Natural killer cell treated with Interleukin-12 subunit alpha and Interleukin-12 subunit beta and Interleukin-15 and Interleukin-18, amount 100 ng/mL, for 72 hours (primary cell): ENCODE measurements at regions not wholly inside any gene's neighbourhood (a gene's known extent, or its start where the extent isn't known, plus 50 kb on each side); places are given as distances from the start of the nearest gene placed in this dataset.

Experiments used
- ATAC-seq, 2 donors: fragments of 150-1000 bp; cut with Tn5 transposase in 1 of 2; sonication (Bioruptor Pico), chemical (Tn5 transposase) in 1 of 2; 2 replicates each; pipeline ENCODE4 v1.10.0; 2021
- DNase-seq: peaks from one replicate; pipeline ENCODE4 v3.0.0; 2022; ENCODE audit warnings: low spot score
- H3K27ac Mint-ChIP-seq, 2 donors: 1 replicate in 1 of 2; 2 replicates in 1 of 2; pipeline ENCODE4 v1.8.0; 2022; ENCODE audit warnings: mixed read lengths in 2 of 2, mild to moderate bottlenecking in 1 of 2, moderate library complexity in 1 of 2
- H3K27me3 Mint-ChIP-seq, 2 donors: 1 replicate in 1 of 2; 2 replicates in 1 of 2; pipeline ENCODE4 v1.8.0; 2022; ENCODE audit warnings: mixed read lengths in 2 of 2
- H3K36me3 Mint-ChIP-seq: one replicate; pipeline ENCODE4 v1.8.0; 2022; ENCODE audit warnings: mixed read lengths
- H3K4me1 Mint-ChIP-seq, 2 donors: 1 replicate in 1 of 2; 2 replicates in 1 of 2; pipeline ENCODE4 v1.8.0; 2022; ENCODE audit warnings: low read depth in 2 of 2, mixed read lengths in 2 of 2, mild to moderate bottlenecking in 1 of 2
- H3K4me3 Mint-ChIP-seq: one replicate; pipeline ENCODE4 v1.8.0; 2022; ENCODE audit warnings: mixed read lengths
- H3K9me3 Mint-ChIP-seq: 2 replicates; pipeline ENCODE4 v1.8.0; 2022; ENCODE audit warnings: mixed read lengths

DNA sequence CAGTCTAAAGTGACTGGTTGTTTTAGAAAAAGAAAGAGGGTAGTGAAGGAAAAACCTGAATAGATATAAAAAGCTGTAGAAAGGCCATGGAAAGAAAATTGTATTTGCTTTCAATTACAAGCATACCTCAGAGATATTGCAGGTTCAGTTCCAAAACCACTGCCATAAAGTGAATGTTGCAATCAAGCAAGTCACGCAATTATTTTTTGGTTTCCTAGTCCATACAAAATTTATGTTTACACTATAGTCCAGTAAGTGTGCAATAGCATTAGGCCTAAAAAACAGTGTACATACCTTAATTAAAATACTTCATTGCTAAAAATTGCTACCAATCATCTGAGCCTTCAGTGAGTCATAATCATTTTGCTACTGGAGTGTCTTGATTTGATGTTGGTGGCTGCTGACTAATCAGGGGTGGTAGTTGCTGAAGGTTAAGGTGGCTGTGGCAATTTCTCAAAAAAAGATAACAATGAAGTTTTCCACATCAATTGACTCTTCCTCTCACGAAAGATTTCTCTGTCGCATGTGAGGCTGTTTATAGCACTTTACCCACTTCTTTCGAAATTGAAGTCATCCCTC lies 2003.8 kb upstream of the PIK3C3 start:
- Mint-ChIP-seq H3K36me3 (no peaks in the 10 kb centered on the region), H3K27ac (no peak overlapping the region), H3K4me1 (no peaks in the 10 kb centered on the region), H3K4me3 (no peak overlapping the region), H3K27me3 (no peaks in the 10 kb centered on the region), H3K9me3 (peaks cover 4% of the 10 kb centered on the region)
- ATAC-seq, result no peak
- DNase-seq, result no peak

DNA sequence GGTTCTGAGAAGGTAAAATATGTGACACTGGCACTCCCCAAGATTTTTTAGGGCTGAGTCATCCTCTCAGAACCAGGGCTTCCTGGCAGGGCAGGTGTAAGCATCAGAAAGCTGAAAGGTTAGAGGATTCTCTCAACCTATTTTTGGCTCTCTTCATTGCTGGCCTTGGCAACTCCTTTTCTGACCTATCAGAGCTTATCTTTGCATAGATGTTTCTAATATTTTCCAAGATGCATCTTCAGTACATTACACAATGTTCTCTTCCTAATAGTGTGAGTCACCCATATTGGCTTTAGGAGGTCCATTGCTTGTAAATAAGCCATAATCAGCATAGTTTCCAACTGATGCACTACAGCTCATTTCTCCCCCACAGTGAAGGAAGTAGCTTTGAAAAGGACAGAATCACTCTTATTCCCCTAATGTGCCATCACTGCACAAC lies 2008.4 kb upstream of the PIK3C3 start:
- H3K27ac Mint-ChIP-seq, result no peak overlapping the region
- peaks cover 5% of the 10 kb centered on the region for H3K36me3 Mint-ChIP-seq
- no peaks in the 10 kb centered on the region for H3K27me3 Mint-ChIP-seq
- peaks cover 6% of the 10 kb centered on the region for H3K9me3 Mint-ChIP-seq
- no peaks in the 10 kb centered on the region for H3K4me1 Mint-ChIP-seq
- no peak overlapping the region for H3K4me3 Mint-ChIP-seq
- ATAC-seq (no peak), DNase-seq (no peak)

DNA sequence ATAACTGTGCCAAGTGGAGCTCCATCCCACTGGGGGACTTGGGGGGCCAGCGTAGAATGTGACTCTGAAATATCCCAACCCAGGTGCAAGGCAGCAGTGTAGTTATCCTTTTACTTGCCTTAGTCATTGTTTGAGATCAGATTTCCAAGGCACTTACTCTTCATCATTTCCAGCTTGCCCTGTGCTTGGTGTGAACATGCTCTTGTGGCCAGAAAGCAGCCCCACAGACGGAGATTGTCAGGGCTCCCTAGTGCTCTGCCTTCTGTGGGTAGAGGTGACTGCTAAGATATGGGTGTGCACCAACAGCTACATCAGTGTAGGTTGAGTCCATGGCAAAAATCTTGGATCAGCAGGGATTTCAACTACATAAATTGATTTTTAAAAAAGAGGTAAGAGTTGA lies 2010.0 kb upstream of the PIK3C3 start:
- H3K27ac Mint-ChIP-seq, result no peak overlapping the region

DNA sequence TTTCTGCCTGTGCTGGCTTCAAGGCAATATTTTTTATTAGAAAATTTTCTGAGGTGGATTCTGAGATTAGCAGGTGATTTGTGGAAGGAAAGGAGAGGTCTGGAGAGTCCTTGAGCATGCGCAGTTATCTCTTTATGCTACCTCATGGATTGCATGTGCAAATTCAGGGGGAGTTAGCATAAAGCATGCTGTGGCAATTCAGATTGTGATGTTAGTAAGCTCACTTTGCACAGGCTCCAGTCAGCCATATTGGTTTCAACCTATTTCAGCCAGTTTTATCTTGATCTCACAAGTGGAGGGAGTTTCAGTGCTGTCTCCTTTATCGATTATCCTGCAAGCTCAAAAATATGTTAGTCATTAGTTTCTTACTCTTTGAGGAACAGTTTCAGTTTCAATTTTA lies 2012.3 kb upstream of the PIK3C3 start:
- Mint-ChIP-seq H3K27ac (no peak overlapping the region), H3K36me3 (peaks cover 10% of the 10 kb centered on the region), H3K27me3 (no peaks in the 10 kb centered on the region), H3K4me1 (no peaks in the 10 kb centered on the region), H3K9me3 (peaks cover 10% of the 10 kb centered on the region), H3K4me3 (no peak overlapping the region)
- ATAC-seq (no peak), DNase-seq (no peak)

More for the DNA sequence above, 2010.0 kb upstream of the PIK3C3 start:
- Mint-ChIP-seq H3K4me1 (no peaks in the 10 kb centered on the region), H3K36me3 (peaks cover 5% of the 10 kb centered on the region), H3K9me3 (peaks cover 6% of the 10 kb centered on the region), H3K27me3 (no peaks in the 10 kb centered on the region), H3K4me3 (no peak overlapping the region)
- ATAC-seq (no peak), DNase-seq (no peak)

DNA sequence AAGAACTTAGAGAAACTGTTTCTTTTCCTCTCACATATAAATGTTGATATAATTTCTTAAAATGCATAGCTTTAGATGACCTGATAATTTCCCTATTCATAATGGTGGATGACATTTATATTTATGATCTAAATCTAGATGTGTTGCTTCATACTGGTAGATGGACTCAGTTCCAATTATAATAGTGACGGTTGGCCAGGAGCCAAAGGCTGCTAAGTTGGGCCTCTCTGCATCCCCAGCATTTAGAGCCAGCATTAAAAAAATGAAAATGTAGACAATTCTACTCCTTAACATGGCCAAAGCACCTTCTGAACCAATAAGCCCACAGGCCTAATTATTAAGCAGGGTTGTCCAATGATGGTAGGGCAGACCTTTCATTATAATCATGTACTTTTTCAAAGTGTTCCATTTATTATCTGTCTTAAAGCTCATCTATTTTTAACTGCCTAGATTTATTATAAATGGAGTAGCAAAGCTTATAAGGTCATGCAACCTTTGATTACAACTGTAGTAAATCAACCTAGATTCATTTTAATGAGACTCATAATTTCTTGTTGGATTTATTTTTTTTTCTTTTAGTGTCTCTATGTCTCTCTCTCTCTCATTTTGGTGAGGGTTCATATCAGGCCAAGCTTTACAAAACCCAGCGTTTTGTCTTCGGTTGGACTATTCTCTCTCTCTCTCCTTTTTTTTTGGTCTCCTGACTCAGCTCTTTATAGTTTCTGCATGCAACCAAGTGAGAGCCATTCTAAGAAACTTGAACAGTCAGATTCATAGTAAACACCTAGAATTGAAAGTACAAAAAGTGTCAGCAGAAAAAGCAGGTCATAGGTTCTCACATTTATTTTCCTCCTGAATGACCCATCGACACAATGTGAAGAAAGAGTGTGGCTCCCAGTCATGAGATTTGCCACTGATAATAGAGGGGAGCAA lies 2016.1 kb upstream of the PIK3C3 start:
- no peaks in the 10 kb centered on the region for H3K27me3 Mint-ChIP-seq
- no peak overlapping the region for H3K27ac Mint-ChIP-seq
- no peak for DNase-seq
- H3K4me3 Mint-ChIP-seq, result no peak overlapping the region
- H3K36me3 Mint-ChIP-seq, result peaks cover 12% of the 10 kb centered on the region
- no peaks in the 10 kb centered on the region for H3K4me1 Mint-ChIP-seq
- H3K9me3 Mint-ChIP-seq, result peaks cover 10% of the 10 kb centered on the region
- ATAC-seq, result no peak

DNA sequence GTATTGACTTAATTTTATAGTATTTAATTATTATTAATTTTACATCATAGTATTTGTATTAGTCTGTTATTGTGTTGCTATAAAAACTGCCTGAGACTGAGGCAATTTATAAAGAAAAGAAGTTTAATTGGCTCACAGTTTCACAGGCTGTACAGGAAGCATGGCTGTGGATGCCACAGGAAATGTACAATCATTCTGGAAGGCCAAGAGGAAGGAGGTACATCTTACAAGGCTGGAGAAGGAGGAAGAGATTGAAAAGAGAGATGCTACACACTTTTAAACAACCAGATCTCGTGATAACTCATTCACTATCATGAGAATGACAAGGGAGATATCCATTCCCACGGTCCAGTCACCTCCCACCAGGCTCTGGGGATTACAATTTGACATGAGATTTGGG lies 2019.4 kb upstream of the PIK3C3 start:
- DNase-seq (no peak), ATAC-seq (no peak)
- no peaks in the 10 kb centered on the region for H3K27me3 Mint-ChIP-seq
- H3K4me3 Mint-ChIP-seq, result no peak overlapping the region
- no peaks in the 10 kb centered on the region for H3K4me1 Mint-ChIP-seq
- peaks cover 7% of the 10 kb centered on the region for H3K36me3 Mint-ChIP-seq
- H3K27ac Mint-ChIP-seq, result no peak overlapping the region
- peaks cover 7% of the 10 kb centered on the region for H3K9me3 Mint-ChIP-seq

DNA sequence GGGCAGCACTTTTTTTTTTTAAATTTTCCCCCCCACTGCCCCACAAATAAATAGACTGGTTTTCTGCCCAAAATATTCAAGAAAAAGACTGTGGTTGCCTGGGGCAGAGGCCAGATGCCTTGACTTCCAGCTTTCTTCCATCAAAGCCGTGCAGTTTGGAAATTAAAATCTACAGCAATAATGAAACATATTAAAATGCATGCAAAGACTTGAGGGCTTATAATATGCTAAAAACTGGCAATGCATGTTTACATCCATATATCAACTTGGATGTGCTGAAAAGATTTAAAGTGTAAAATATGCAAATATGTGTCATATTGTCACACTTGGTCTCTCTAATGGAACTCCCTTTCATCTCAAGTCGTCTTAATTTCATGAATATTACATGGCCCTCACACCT lies 2036.2 kb upstream of the PIK3C3 start:
- H3K4me3 Mint-ChIP-seq, result no peak overlapping the region
- H3K4me1 Mint-ChIP-seq, result no peaks in the 10 kb centered on the region
- H3K27ac Mint-ChIP-seq, result no peak overlapping the region
- no peaks in the 10 kb centered on the region for H3K27me3 Mint-ChIP-seq
- peaks cover 17% of the 10 kb centered on the region for H3K9me3 Mint-ChIP-seq
- H3K36me3 Mint-ChIP-seq, result no peaks in the 10 kb centered on the region
- ATAC-seq (no peak), DNase-seq (no peak)

DNA sequence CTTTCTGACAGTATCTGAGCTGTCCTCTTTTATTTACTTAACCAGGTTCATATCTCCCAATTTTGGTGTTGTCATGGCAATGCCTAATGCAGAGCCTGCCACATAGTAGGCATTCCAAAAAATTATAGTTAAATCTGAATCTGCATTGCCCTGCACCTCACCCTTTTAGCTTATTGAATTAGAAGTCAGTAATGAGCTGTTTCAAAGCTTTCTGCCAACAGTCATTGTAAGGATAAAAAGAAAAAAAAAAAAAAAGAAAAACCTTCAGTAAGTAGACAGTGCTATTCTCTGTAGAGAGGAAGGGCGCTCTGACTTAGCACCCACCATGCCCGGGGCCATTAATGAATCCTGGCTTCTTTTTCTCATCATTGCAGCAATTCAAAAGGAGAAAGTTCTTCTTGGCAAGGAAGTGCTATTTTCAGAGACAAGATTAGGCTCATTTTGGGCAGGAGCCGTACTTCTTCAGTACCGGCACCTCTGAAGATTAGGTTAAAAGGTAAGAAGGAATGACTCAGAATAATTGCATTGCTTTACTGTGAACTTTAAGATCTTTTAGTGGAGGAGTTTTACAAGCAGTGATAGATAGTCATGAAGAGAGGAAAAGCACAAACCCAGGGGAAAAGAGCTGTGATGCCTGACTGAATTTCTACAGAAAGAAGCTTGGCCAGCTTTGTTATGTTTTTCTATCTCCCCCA lies 2041.2 kb upstream of the PIK3C3 start:
- H3K9me3 Mint-ChIP-seq, result peaks cover 25% of the 10 kb centered on the region
- no peak overlapping the region for H3K4me3 Mint-ChIP-seq
- ATAC-seq (no peak), DNase-seq (no peak)
- no peaks in the 10 kb centered on the region for H3K36me3 Mint-ChIP-seq
- no peaks in the 10 kb centered on the region for H3K4me1 Mint-ChIP-seq
- H3K27me3 Mint-ChIP-seq, result no peaks in the 10 kb centered on the region
- no peak overlapping the region for H3K27ac Mint-ChIP-seq

DNA sequence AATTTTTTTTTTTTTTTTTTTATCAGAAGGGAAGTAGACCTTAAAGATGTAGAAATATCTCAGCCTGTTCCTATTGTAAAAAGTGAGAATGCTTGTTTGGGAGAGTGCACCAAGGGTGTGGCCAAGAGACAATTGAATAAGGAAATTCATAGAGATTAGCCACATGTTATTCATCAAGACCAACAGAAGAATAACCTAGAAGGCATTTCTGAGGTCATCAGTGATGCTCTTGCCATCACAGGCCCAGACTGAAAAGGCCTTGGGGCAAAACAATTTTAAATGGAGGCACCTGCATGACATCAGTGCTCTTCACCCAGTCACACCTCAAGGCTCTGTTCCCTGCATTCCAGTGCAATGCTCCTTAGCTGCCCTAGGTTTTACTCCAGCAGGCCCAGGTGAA lies 2043.3 kb upstream of the PIK3C3 start:
- Mint-ChIP-seq H3K4me1 (no peaks in the 10 kb centered on the region), H3K36me3 (no peaks in the 10 kb centered on the region), H3K4me3 (no peak overlapping the region), H3K27me3 (no peaks in the 10 kb centered on the region), H3K27ac (no peak overlapping the region), H3K9me3 (peaks cover 25% of the 10 kb centered on the region)
- DNase-seq (no peak), ATAC-seq (no peak)

DNA sequence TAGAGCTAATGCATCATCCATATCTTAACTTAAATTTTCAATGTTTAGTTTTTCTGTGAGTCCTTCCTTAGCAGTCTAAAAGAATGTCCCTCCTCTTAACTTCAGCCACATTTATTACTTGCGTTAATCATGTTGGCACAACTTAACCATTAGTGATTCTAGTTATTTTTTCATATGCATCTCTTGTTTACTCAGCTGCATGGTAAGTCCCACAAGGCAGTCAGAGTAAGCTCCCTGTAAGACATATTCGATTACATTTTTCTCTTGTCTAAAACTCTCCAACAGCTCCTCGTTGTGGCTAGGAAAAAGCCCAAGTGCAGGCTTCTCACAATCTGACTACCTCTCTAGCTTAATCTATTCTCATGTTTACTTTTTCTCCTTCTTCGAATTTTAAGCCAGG lies 2045.3 kb upstream of the PIK3C3 start:
- Mint-ChIP-seq H3K27ac (no peak overlapping the region), H3K4me3 (no peak overlapping the region), H3K27me3 (no peaks in the 10 kb centered on the region), H3K9me3 (peaks cover 22% of the 10 kb centered on the region), H3K36me3 (no peaks in the 10 kb centered on the region), H3K4me1 (no peaks in the 10 kb centered on the region)
- ATAC-seq (no peak), DNase-seq (no peak)

DNA sequence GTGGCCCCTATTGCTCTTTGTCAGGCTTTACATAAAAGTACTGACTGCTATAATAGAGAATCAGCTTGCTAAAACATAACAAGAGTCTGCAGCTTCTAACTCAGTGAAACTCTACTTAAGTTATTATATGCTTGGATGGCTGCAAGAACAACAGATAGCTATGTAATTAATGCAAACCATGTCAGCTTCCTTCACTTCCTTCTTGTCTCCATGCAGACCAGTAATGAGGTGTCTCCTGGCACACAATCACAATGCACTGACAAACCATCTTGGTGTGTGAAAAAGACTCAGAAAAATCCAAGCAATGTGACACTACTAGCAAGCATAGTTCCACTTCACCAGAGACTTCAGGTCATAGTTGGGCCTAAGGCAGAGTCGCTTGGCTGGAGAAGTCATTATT lies 2068.9 kb upstream of the PIK3C3 start:
- Mint-ChIP-seq H3K4me1 (no peaks in the 10 kb centered on the region), H3K27ac (no peak overlapping the region), H3K27me3 (no peaks in the 10 kb centered on the region), H3K4me3 (no peak overlapping the region), H3K9me3 (no peaks in the 10 kb centered on the region), H3K36me3 (no peaks in the 10 kb centered on the region)
- DNase-seq, result no peak
- no peak for ATAC-seq

DNA sequence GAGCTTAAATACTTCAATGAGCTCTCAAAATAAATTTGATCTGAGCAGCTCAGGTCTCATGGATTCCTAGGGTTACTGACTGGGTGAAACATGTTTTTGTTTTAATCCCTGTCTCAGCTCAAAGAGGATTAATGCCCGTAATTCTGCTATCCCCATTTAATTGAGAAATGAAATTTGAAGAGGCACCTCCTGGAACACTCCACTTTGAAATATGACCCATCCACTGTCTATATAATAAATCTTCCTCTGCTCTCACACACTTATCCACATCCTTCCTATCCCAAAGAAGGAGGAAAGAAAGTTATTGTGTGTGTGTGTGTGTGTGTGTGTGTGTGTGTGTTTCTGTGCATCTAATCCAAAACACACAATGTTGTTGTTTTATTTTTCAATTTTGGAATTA lies 2082.4 kb upstream of the PIK3C3 start:
- no peak for ATAC-seq
- H3K27ac Mint-ChIP-seq, result no peak overlapping the region

DNA sequence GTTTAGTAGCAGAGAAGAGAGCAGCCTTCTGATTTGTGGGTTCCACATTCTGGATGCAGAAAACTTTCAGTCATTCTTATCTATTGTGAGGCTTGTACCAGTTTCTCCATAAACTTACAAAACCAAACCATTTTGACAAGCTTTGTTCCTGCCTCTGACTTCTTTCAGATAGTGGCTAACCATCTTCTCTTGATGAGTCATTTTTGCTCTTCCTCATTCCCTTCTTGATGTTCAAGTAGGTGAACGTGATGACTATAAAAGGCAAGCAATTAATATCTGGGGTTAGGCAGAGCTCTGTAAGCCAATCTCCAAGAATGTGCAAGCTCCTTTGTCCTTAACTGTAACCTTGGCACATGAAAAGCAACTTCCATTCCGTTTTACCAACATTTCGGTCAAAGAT lies 2083.1 kb upstream of the PIK3C3 start:
- no peak overlapping the region for H3K27ac Mint-ChIP-seq
- no peaks in the 10 kb centered on the region for H3K27me3 Mint-ChIP-seq
- H3K4me3 Mint-ChIP-seq, result no peak overlapping the region

More for the DNA sequence above, 2082.4 kb upstream of the PIK3C3 start:
- Mint-ChIP-seq H3K9me3 (peaks cover 7% of the 10 kb centered on the region), H3K36me3 (no peaks in the 10 kb centered on the region), H3K4me3 (no peak overlapping the region), H3K27me3 (no peaks in the 10 kb centered on the region), H3K4me1 (no peaks in the 10 kb centered on the region)
- DNase-seq, result no peak

DNA sequence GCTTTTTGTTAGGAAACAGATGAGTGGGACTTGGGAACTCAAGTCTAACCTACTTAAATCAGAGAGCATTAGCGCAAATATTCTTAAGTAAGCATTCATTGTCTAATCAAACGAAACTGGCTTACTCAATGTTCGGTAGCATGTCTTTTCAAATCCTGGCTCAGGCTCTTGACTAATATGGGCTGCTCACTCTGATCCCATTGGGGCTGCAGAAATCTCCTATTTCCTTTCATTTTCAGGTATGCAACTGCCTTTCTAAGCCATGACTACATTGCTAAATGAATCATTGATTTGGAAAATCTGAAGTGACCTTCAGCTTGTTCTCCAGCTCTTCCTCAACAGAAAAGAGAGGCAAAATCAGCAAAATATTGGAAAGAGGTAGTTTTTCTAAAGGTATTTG lies 2084.4 kb upstream of the PIK3C3 start:
- Mint-ChIP-seq H3K9me3 (peaks cover 7% of the 10 kb centered on the region), H3K27me3 (no peaks in the 10 kb centered on the region), H3K36me3 (no peaks in the 10 kb centered on the region), H3K4me1 (no peaks in the 10 kb centered on the region), H3K4me3 (no peak overlapping the region), H3K27ac (no peak overlapping the region)
- no peak for ATAC-seq
- DNase-seq, result no peak

More for the DNA sequence above, 2083.1 kb upstream of the PIK3C3 start:
- H3K9me3 Mint-ChIP-seq, result peaks cover 7% of the 10 kb centered on the region
- no peaks in the 10 kb centered on the region for H3K4me1 Mint-ChIP-seq
- ATAC-seq (no peak), DNase-seq (no peak)
- no peaks in the 10 kb centered on the region for H3K36me3 Mint-ChIP-seq
